SK-N-SH (cell line): ENCODE measurements at regions not wholly inside any gene's neighbourhood (a gene's known extent, or its start where the extent isn't known, plus 50 kb on each side); places are given as distances from the start of the nearest gene placed in this dataset.

Experiments
- CTCF ChIA-PET: fragments of 300-600, 350-600 bp; formaldehyde crosslinking; extraction: SDS; loops from one replicate; lab custom pipeline; 2021; lab: Yijun Ruan, JAX
- POLR2A ChIA-PET: fragments of 350-600 bp; sonication (Branson Sonifier 250); formaldehyde crosslinking; extraction: SDS; loops from one replicate; lab custom pipeline; 2020; ENCODE audit warnings: antibody characterized with exemption, inconsistent platforms; lab: Yijun Ruan, JAX
- DNase-seq: peaks from one replicate; pipeline ENCODE4 v3.0.0; 2012
- H2AFZ ChIP-seq: fragments of 200-600 bp; sonication (generic); 2 replicates; pipeline ENCODE4 v1.8.1; 2016; ENCODE audit warnings: antibody characterized with exemption, mild to moderate bottlenecking, low read depth
- H3F3A ChIP-seq: fragments of 200-600 bp; sonication (generic); replicated peaks from 2 replicates; pipeline ENCODE3; 2016; ENCODE audit warnings: antibody characterized with exemption, mild to moderate bottlenecking; ENCODE audit not compliant: insufficient read depth
- H3K27ac ChIP-seq, 2 experiments: fragments of 200-500 bp in 1 of 2; fragments of 200-600 bp in 1 of 2; sonication (Bioruptor generic) in 1 of 2; sonication (generic), shearing (Covaris generic) in 1 of 2; 2 replicates each; pipeline versions ENCODE4 v1.5.1 to v1.6.1; 2014 to 2016; ENCODE audit warnings: low read depth in 2 of 2, inconsistent platforms in 1 of 2, low read length in 1 of 2, mild to moderate bottlenecking in 1 of 2, mixed read lengths in 1 of 2
- H3K27me3 ChIP-seq: fragments of 200-600 bp; sonication (generic), shearing (Covaris generic); 2 replicates; pipeline ENCODE4 v1.6.1; 2016; ENCODE audit warnings: mixed run types; ENCODE audit not compliant: insufficient read depth
- H3K36me3 ChIP-seq, 2 experiments: fragments of 200-500 bp in 1 of 2; fragments of 200-600 bp in 1 of 2; sonication (Bioruptor generic) in 1 of 2; sonication (generic) in 1 of 2; replicated peaks in 1 of 2; 2 replicates each; pipeline versions ENCODE3 to v1.5.1; 2014 to 2016; ENCODE audit warnings: low read length in 1 of 2, mild to moderate bottlenecking in 1 of 2; ENCODE audit not compliant: insufficient read depth in 2 of 2, control insufficient read depth in 1 of 2
- H3K4me1 ChIP-seq, 2 experiments: fragments of 200-500 bp in 1 of 2; fragments of 200-600 bp in 1 of 2; sonication (Bioruptor generic) in 1 of 2; sonication (generic), shearing (Covaris generic) in 1 of 2; 2 replicates each; pipeline versions ENCODE4 v1.5.1 to v1.6.1; 2014 to 2016; ENCODE audit warnings: low read depth in 1 of 2, low read length in 1 of 2, mixed run types in 1 of 2; ENCODE audit not compliant: insufficient read depth in 2 of 2, control insufficient read depth in 1 of 2
- H3K4me2 ChIP-seq: fragments of 200-600 bp; sonication (generic), shearing (Covaris generic); 2 replicates; pipeline ENCODE4 v1.6.1; 2017; ENCODE audit warnings: mixed run types
- H3K4me3 ChIP-seq, 2 experiments: fragments of 200-500 bp in 1 of 2; fragments of 200-600 bp in 1 of 2; sonication (Bioruptor generic) in 1 of 2; sonication (generic), shearing (Covaris generic) in 1 of 2; 2 replicates each; pipeline versions ENCODE4 v1.5.1 to v1.8.1; 2014 to 2016; ENCODE audit warnings: low read depth in 2 of 2, inconsistent platforms in 1 of 2, low read length in 1 of 2, mild to moderate bottlenecking in 1 of 2, mixed read lengths in 1 of 2, moderate library complexity in 1 of 2
- H3K79me2 ChIP-seq: fragments of 200-600 bp; sonication (generic); 2 replicates; pipeline ENCODE4 v1.8.1; 2017; ENCODE audit warnings: mild to moderate bottlenecking; ENCODE audit not compliant: insufficient read depth
- H3K9ac ChIP-seq: fragments of 200-600 bp; sonication (generic); 2 replicates; pipeline ENCODE4 v1.6.1; 2017; ENCODE audit warnings: mixed run types
- H3K9me2 ChIP-seq: fragments of 200-600 bp; sonication (generic); 2 replicates; pipeline ENCODE4 v1.6.1; 2017; ENCODE audit warnings: mixed run types
- H3K9me3 ChIP-seq: fragments of 200-600 bp; sonication (generic); 2 replicates; pipeline ENCODE4 v1.6.1; 2017; ENCODE audit warnings: mixed run types, mild to moderate bottlenecking, moderate library complexity
- H4K20me1 ChIP-seq: fragments of 200-600 bp; sonication (generic); 2 replicates; pipeline ENCODE4 v1.6.1; 2017; ENCODE audit warnings: mild to moderate bottlenecking, mixed run types; ENCODE audit not compliant: insufficient read depth
- CHD2 ChIP-seq: fragments of 150-350 bp; IDR thresholded peaks from 2 replicates; pipeline ENCODE4 v1.6.1; 2018; ENCODE audit warnings: low read length; ENCODE audit not compliant: partially characterized antibody
- EP300 ChIP-seq, 2 experiments: IDR thresholded peaks; 2 replicates each; pipeline versions ENCODE4 v1.4.0 to v1.6.1; 2012; ENCODE audit warnings: borderline replicate concordance in 1 of 2, low read depth in 1 of 2, low read length in 1 of 2
- EZH2phosphoT487 ChIP-seq: fragments of 200-600 bp; sonication (generic); IDR thresholded peaks from 2 replicates; pipeline ENCODE4 v1.6.1; 2017; ENCODE audit warnings: low read depth, mixed run types, mild to moderate bottlenecking, antibody characterized with exemption, moderate library complexity, borderline replicate concordance
- FOXM1 ChIP-seq: IDR thresholded peaks from 2 replicates; pipeline ENCODE4 v1.4.0; 2012; ENCODE audit warnings: low read depth, mild to moderate bottlenecking
- JUND ChIP-seq: IDR thresholded peaks from 2 replicates; pipeline ENCODE4 v1.4.0; 2012
- MXI1 ChIP-seq: IDR thresholded peaks from 2 replicates; pipeline ENCODE4 v1.6.1; 2012; ENCODE audit warnings: mild to moderate bottlenecking, low read depth, low read length, improper control_type of control experiment
- NFIC ChIP-seq: IDR thresholded peaks from 2 replicates; pipeline ENCODE4 v1.4.0; 2012; ENCODE audit warnings: borderline replicate concordance
- RAD21 ChIP-seq: IDR thresholded peaks from 2 replicates; pipeline ENCODE4 v1.6.1; 2012; ENCODE audit warnings: mild to moderate bottlenecking, low read length
- RCOR1 ChIP-seq: fragments of 150-350 bp; IDR thresholded peaks from 2 replicates; pipeline ENCODE4 v1.6.1; 2017; ENCODE audit warnings: antibody characterized with exemption, low read length
- RXRA ChIP-seq: IDR thresholded peaks from 2 replicates; pipeline ENCODE4 v1.4.0; 2012; ENCODE audit warnings: low read depth, mild to moderate bottlenecking, borderline replicate concordance
- SIN3A ChIP-seq: IDR thresholded peaks from 2 replicates; pipeline ENCODE4 v1.6.1; 2012; ENCODE audit warnings: low read depth, mild to moderate bottlenecking, low read length, moderate library complexity, borderline replicate concordance
- TAF1 ChIP-seq: IDR thresholded peaks from 2 replicates; pipeline ENCODE4 v1.6.1; 2012; ENCODE audit warnings: low read depth, mild to moderate bottlenecking, low read length, moderate library complexity, borderline replicate concordance
- TCF12 ChIP-seq: IDR thresholded peaks from 2 replicates; pipeline ENCODE4 v1.4.0; 2012
- YY1 ChIP-seq: IDR thresholded peaks from 2 replicates; pipeline ENCODE4 v1.4.0; 2012; ENCODE audit warnings: low read depth, mild to moderate bottlenecking
- WGBS: methylation state at CpG from one replicate; pipeline ENCODE4 v1.1.6; 2017; ENCODE audit warnings: low lambda C conversion rate; 5-methylcytosine and 5-hydroxymethylcytosine counted together
- TF ChIP-seq, protein P1 (sequence below): IDR thresholded peaks from 2 replicates; pipeline ENCODE4 v1.4.0; 2012; ENCODE audit warnings: low read depth, borderline replicate concordance
- TF ChIP-seq, protein P2 (sequence below): fragments of 150-350 bp; IDR thresholded peaks from 2 replicates; pipeline ENCODE4 v1.6.1; 2017; ENCODE audit warnings: antibody characterized with exemption, low read length, low read depth, borderline replicate concordance

DNA sequence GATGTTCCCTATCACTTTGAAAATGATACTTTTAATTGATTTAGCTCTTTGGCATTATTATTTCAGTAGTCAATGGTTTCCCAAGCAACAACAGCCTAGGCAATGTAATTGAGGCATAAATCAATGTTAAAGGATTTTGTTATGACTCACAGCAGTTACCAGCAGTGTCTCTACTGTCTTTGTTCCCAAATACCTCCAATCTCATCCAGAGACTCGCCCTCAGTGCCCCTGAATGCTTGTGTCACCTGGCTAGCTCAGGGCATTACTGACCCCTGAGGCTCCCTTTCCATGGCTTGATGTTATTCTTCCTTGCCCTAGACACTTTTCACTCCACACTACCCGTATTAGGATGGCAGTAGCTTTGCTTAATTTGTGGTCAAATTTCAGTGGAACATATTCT lies 227.2 kb downstream of the SQOR start (continued):
- TF ChIP-seq MXI1: no peak
- TF ChIP-seq EZH2phosphoT487: no peak
- TF ChIP-seq, protein P1, sequence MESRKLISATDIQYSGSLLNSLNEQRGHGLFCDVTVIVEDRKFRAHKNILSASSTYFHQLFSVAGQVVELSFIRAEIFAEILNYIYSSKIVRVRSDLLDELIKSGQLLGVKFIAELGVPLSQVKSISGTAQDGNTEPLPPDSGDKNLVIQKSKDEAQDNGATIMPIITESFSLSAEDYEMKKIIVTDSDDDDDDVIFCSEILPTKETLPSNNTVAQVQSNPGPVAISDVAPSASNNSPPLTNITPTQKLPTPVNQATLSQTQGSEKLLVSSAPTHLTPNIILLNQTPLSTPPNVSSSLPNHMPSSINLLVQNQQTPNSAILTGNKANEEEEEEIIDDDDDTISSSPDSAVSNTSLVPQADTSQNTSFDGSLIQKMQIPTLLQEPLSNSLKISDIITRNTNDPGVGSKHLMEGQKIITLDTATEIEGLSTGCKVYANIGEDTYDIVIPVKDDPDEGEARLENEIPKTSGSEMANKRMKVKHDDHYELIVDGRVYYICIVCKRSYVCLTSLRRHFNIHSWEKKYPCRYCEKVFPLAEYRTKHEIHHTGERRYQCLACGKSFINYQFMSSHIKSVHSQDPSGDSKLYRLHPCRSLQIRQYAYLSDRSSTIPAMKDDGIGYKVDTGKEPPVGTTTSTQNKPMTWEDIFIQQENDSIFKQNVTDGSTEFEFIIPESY: no peak
- TF ChIP-seq CHD2: no peak
- TF ChIP-seq JUND: no peak
- TF ChIP-seq SIN3A: no peak
- TF ChIP-seq, all 33 proteins: peak for 0

DNA sequence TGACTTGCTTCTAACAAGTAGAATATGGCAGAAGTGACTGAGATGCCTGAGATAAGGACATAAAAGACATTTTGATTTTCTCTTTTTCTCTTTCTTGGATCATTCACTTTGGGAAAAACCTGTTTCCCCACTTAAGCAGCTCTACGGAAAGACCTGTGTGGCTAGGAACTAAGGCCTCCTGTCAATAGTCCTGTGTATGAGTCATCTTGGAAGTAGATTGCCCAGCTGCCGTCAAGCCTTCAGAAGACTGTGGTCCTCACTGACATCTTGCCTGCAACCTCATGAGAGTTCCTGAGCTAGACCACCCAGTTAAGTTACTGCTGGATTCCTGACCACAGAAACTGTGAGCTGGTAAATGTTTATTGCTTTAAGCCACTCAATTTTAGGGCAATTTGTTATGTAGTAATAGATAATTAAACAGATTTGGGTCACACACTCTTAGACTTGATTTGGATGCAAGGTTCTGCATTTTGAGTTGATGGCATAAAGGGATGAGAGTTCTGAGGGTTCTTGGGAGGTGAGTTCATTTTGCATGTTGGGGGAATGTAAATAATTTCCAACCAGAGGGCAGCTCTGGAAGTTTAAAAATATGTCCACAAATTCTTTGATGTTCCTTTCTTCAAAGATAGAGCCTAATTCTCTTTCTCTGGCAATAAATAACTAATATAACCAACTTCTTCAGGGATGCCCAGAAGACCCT lies 229.2 kb downstream of the SQOR start:
- DNase-seq: no peak
- Histone ChIP-seq H2AFZ (no peak overlapping the region), H3K79me2 (no peaks in the 10 kb centered on the region), H4K20me1 (no peaks in the 10 kb centered on the region), H3K4me1 (no peaks in the 10 kb centered on the region), H3K9me3 (no peaks in the 10 kb centered on the region), H3K27ac (no peak overlapping the region), H3K4me2 (no peak overlapping the region), H3K4me3 (no peak overlapping the region), H3K9me2 (no peaks in the 10 kb centered on the region), H3K9ac (no peak overlapping the region), H3K36me3 (no peaks in the 10 kb centered on the region), H3F3A (no peaks in the 10 kb centered on the region), H3K27me3 (no peaks in the 10 kb centered on the region)
- WGBS: 42% methylated on average over 2 of the region's 2 CpGs
- ChIA-PET POLR2A (no interaction called here), CTCF (interaction anchor here (1.2 kb wide), 1 partner anchor 158 kb away, joined by 3 read pairs; no protein-coding TSS in a partner anchor)
- TF ChIP-seq RCOR1 (no peak), YY1 (no peak), NFIC (no peak), RAD21 (no peak), EZH2phosphoT487 (no peak), FOXM1 (no peak), TAF1 (no peak)

DNA sequence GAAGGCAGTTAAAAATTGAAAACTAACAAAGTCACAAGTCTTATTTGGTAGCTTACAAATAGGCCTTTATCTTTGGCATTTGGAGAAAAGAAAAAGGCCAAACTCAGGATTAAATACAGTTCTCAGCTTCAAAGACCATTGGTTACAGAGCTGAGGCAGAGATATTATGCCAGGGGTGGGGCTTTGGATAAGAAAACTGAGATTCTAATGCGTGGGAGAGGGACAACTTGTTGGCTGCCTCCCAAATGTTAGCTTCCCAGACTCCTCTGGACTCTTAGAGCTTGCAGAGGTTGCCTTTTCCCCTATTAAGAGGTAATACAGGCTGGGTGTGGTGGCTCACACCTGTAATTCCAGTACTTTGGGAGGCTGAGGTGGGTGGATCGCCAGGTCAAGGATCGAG lies 231.8 kb downstream of the SQOR start:
- ChIA-PET POLR2A (no interaction called here), CTCF (no interaction called here)
- Histone ChIP-seq H3K4me1 (no peaks in the 10 kb centered on the region), H3F3A (no peaks in the 10 kb centered on the region), H3K9ac (no peak overlapping the region), H4K20me1 (no peaks in the 10 kb centered on the region), H3K79me2 (no peaks in the 10 kb centered on the region), H3K36me3 (no peaks in the 10 kb centered on the region), H3K27ac (no peak overlapping the region), H3K4me3 (no peak overlapping the region), H3K27me3 (no peaks in the 10 kb centered on the region), H3K9me2 (no peaks in the 10 kb centered on the region), H3K4me2 (no peak overlapping the region), H2AFZ (no peak overlapping the region), H3K9me3 (no peaks in the 10 kb centered on the region)
- WGBS: 21% methylated on average over 3 of the region's 3 CpGs
- TF ChIP-seq, protein P2, sequence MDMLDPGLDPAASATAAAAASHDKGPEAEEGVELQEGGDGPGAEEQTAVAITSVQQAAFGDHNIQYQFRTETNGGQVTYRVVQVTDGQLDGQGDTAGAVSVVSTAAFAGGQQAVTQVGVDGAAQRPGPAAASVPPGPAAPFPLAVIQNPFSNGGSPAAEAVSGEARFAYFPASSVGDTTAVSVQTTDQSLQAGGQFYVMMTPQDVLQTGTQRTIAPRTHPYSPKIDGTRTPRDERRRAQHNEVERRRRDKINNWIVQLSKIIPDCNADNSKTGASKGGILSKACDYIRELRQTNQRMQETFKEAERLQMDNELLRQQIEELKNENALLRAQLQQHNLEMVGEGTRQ: no peak
- TF ChIP-seq EP300 (IDR thresholded peaks at IDR 0.05; ENCODE audit: borderline replicate concordance in 1 of 2, low read depth in 1 of 2, low read length in 1 of 2): no peak
- TF ChIP-seq EZH2phosphoT487: no peak
- TF ChIP-seq TCF12: no peak
- no peak for TF ChIP-seq RXRA
- TF ChIP-seq NFIC: no peak
- DNase-seq: no peak
